HEK293T (cell line): ENCODE measurements at regions not wholly inside any gene's neighbourhood (a gene's known extent, or its start where the extent isn't known, plus 50 kb on each side); places are given as distances from the start of the nearest gene placed in this dataset.

Experiments
- ARNT ChIP-seq: fragments of 450-650 bp; IDR thresholded peaks from 2 replicates; pipeline ENCODE4 v1.6.1; 2017; ENCODE audit warnings: mild to moderate bottlenecking
- BHLHE40 ChIP-seq: fragments of 450-650 bp; IDR thresholded peaks from 2 replicates; pipeline ENCODE4 v1.6.1; 2016; ENCODE audit warnings: mild to moderate bottlenecking, moderate library complexity, borderline replicate concordance
- ELF4 ChIP-seq: fragments of 450-650 bp; IDR thresholded peaks from 2 replicates; pipeline ENCODE4 v1.6.1; 2017; ENCODE audit warnings: antibody characterized with exemption
- LEF1 ChIP-seq: fragments of 450-650 bp; IDR thresholded peaks from 2 replicates; pipeline ENCODE4 v1.6.1; 2017; ENCODE audit warnings: mild to moderate bottlenecking, borderline replicate concordance
- SUZ12 ChIP-seq: fragments of 450-650 bp; IDR thresholded peaks from 2 replicates; pipeline ENCODE4 v1.6.1; 2016; ENCODE audit warnings: mild to moderate bottlenecking
- ZNF384 ChIP-seq: fragments of 450-650 bp; IDR thresholded peaks from 2 replicates; pipeline ENCODE4 v1.6.1; 2016

GRCh38 chr6:141472162-141472928 is 660.4 kb upstream of the GJE1 start:
- TF ChIP-seq ZNF384 (no peak), SUZ12 (no peak), ARNT (no peak), BHLHE40 (no peak), LEF1 (no peak), ELF4 (no peak)
